Stimulated activated CD8-positive, alpha-beta memory T cell treated with anti-CD3 and anti-CD28 coated beads, Interleukin-2, amount 100 ng/mL, for 48 hours (primary cell): ENCODE measurements at regions not wholly inside any gene's neighbourhood (a gene's known extent, or its start where the extent isn't known, plus 50 kb on each side); places are given as distances from the start of the nearest gene placed in this dataset.

ENCODE experiments used
- DNase-seq, 2 donors: peaks; one replicate each; pipeline ENCODE4 v3.0.0-alpha.2; 2020; ENCODE audit warnings: low read depth in 2 of 2

DNA sequence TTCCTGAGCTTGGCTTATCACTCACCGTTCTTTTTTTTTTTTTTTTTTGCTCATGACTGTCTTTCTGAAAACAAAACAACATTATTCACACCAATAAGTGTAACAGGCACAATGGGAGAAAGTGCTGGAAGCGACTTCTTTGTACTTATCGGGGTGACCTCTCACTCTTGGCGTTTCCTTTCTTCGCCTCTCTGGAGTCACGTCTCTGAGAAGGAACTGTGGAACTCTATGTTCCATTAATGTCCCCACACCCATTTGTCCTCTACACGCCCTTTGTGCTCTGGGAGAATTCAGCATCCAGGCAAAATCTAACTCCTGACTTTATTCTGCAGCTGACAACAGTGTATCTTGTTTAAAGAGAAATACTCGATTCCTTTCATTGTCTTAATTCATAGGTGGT lies 70.8 kb upstream of the FAM204A start:
- no peak for DNase-seq

DNA sequence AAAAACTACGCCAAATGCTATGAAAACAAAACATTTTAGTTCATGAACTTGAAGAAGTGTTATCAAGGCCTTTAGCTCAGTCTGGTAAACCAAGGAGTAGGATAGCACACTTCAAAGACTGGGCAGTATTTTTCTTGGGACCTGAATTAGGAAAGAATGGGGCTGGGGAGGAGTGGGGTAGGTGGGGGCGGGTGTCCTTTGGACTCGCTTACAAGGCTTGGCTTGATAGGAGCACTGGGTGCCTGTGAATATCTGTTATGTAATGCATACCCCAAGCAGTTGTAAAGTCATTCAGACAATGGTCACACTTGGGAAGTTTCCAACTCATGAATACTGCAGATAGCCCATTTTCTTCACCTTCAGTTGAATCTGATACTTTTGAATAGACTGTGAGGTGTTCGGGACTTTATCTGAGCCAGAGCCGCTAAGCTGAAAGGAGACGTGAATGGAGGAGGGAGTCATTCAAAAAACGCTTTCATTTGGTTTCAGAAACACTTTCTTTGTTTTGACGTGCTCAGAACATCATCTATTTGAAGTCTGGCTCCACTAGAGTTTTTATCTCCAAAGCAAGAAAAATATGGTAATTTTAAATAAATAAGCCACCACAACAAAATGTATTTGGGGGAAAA lies 70.1 kb upstream of the FAM204A start:
- no peak for DNase-seq

DNA sequence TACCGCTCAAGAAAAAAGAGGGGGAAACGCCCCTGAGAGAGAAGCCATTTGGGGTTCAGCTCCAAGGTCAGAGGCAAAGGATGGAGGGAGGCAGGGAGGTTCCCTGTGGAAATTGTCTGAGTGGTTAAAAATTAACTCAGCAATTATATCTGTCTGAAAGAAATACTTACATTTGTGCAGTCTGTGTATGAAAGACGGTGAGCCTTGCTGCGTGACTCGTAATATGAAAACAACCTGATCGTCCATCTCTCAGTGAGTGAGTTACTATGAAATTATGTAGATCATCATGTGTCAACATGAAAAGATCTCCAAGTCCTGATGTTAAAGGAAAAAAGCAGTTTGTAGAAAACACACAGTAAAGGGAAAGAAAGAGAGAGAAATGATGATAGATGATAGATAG lies 67.2 kb upstream of the FAM204A start:
- DNase-seq = no peak

DNA sequence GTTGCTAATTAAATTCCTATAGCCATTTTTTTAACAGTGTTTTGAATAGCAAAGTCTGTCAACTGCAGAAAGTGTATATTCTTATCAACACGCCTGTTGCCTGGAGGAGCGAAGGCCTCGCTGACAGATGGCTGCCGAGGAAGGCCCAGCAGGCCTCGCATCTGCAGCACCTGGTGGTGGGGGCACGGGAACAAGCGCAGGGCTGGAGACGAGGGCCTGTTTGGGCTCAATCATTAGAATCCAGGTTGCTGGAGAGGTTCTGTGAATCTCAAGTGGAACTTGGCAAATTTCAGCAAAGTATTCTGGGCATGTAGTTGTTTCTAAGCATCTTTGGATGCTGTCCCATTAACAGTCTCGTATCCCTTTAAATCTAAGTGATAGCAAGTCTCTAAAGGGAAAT lies 66.1 kb upstream of the FAM204A start:
- no peak for DNase-seq

DNA sequence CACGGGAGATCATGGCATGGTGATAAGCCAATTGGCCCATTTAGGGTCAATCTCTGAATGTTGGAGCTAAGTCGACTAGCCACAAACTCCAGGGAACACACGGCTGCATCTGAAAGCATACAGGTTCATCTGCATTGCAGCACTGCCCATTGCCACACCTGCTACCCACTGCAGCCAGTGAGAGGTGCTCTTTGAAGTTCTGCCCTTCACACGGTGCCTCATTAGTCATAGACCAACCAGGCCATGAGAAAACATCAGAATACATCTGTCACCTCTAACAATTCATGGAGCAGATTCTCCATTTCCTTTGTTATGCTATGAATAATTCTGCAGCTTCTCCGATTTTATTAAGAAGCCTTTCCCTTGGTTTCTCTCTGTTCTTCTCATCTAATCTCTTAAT lies 65.7 kb upstream of the FAM204A start:
- DNase-seq = no peak

DNA sequence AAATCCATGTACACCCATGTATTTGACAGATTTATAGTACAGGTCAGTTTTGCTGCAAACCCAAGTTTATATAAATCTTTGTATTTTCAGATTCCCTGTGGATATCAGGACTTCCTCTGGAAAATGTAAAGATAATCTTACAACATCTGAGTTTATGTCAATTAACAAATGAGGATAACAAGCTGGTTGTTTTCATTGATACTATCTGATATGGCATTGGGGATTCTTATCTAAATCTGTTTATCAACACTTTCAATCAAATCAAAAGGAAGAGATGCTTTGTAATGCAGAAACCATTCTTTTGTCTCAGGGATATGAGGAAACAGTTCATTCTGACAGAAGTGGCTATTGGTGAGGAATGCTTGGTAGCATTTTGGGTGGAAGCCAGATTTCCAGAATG lies 64.9 kb upstream of the FAM204A start:
- DNase-seq = no peak

DNA sequence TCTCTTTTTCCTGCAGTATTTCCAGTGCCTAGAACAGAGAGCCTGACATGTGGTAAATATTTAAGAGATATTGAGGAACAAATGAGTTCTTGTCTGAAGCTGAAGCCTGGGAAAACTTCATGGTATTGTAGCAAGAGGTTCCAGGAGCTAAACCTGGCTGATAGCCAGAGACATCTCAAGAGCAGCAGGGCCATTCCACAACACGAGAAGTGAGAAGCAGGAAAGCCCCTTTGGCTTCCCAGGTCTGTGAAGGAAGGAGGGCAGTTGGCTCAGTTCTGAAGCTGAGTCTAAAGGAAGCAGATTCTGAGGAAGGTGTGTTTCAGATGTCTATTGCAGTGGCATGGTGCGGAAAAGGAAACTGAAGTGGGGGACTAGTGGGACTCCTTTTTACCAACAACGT lies 63.8 kb upstream of the FAM204A start:
- DNase-seq = no peak

DNA sequence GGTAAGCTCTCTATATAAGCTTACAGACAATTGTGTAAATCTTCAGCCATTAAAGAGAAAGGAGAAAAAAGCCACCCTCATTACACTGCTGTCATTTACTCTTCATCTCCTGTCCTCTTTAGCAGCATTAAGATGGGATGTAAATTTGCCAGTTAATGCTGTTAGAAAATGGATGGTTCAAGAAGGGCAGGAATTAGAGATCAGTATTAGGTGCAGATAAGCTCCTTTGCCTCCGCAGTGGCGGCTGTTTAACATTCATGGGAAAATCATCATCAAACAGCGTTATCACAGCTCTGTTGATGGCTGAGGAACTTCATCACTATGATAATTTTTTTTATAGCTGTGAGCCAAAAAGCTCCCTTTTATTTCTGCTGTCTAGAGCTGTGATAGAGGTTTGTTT lies 61.8 kb upstream of the FAM204A start:
- DNase-seq = no peak

DNA sequence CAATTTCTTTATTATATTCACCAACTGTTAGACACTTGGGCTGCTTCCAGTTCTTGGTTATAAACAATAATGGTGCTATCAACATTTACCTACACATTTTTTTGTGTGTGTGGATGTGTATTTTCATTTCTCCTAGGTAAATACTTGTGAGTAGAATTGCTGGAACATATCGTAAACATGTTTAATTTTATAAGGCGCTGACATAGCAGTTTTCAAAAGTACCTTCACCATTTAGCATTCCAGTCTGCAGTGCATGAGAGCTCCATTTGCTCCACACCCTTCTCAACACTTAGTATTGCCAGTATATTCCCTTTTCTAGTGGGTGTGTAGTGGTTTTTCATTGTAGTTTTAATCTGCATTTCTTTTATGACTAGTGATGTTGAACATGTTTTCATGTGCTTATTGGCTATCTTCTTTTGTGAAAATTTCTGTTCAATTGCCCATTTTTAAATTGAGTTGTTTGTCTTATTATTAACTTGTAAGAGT lies 59.6 kb upstream of the FAM204A start:
- DNase-seq = no peak

DNA sequence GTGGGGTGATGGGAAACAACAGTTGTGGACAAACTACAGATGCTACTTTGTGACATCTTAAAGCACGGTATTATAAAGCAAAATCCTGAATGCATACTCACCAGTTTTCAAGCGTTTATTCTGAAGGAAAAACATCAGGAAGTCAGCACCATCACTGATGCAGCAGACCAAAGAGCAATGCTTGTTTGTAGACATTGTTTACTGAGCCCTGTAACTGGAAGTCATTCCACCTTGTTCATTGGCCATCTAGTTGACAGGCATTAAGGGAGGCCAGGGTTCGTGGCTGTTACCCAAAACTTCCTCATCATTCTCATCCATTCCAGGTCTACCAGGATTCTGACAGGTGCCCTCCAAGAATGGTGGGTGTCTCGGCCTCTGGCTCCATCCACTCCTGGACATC lies 55.3 kb upstream of the FAM204A start:
- no peak for DNase-seq

DNA sequence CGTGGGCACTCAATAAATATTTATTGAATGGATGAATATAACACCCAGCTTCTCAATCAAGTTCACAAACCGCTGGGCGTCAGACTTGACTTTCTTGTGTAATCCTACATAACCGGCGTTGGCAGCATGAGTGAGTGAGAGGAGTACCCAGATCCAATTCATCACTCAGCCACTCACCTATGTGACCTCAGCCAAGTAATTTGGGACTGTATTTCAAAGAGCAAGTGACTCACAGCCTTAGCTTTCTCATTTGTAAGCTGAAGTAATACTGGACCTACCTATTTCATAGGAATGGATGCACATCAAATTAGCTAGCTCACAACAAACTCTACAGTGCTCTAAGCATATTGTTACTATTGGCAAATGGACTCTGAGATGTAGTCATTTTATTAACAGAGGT lies 53.8 kb upstream of the FAM204A start:
- no peak for DNase-seq

DNA sequence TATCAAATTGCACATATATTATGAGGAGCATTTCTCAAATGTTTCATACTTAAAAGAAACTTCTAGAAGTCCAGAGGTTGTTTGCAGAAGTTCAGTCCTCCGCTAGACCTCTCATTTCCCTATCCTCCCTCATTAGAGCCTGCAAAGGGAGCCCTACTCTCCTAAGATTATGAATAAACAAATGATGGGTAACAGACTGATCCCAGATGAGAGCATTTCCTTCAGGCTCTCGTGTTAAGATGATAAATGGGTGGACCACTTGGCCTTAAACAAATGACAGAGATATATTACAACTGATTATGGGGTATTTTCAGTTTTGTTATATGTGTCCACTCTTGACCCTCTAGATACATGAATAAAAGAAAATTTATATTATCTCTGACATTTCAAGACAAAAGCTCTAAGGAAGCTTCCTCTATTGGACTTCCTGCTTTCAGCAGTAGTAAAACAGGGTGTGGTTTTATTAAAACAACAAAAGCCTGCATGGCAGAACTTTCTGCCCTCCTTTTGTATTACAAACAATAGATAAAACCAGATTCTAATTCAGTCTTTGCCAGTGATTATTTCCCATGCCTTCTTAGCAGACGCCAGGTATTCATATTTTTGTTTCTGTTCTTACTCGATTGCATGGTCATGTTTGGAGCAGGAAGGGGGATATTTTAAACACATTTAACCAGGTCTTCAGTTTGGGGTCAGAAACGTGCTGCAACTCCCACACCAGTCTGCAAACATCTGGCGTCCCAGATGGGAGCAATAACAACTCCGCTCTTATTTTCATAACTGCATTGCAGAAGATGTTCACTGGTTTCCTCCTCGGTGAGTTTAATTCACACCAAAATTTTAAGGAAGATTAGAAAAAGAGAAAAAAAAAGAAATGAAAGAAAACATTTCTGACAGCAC lies 52.4 kb upstream of the FAM204A start:
- no peak for DNase-seq

DNA sequence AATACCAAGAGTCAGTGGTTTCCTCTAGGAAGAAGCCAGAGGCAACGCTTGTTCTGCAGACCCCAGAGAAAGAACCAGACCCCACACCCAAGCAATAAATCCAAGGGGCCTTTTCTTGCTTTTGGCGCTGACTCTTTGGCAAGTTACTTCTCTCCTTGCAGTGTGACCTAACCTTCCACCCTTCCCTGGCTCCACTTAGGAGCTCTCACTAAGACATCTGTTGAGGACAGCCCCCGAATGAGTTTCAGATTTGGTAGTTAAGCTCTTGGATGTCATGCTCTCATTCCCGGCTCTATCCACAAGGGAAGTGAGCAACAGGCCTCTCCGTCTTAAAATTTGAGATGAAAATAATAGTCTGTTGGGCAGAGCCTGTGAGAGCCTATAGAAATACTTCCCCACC lies 50.6 kb upstream of the FAM204A start:
- DNase-seq = no peak
